Colonic mucosa (tissue), 4 donors: ENCODE measurements at regions not wholly inside any gene's neighbourhood (a gene's known extent, or its start where the extent isn't known, plus 50 kb on each side); places are given as distances from the start of the nearest gene placed in this dataset.

ENCODE experiments used
- DNase-seq: peaks from one replicate; pipeline ENCODE4 v3.0.0-alpha.2; 2020
- H3K27ac ChIP-seq: fragments of 200-600 bp; one replicate; pipeline ENCODE4 v1.8.0; 2021
- H3K27me3 ChIP-seq: fragments of 200-600 bp; one replicate; pipeline ENCODE4 v1.8.0; 2021
- H3K36me3 ChIP-seq: fragments of 200-600 bp; one replicate; pipeline ENCODE4 v1.8.0; 2021
- H3K4me1 ChIP-seq: fragments of 200-600 bp; one replicate; pipeline ENCODE4 v1.8.0; 2021; ENCODE audit warnings: mild to moderate bottlenecking
- H3K4me3 ChIP-seq: fragments of 200-600 bp; one replicate; pipeline ENCODE4 v1.8.0; 2021
- H3K9ac ChIP-seq, 2 donors: one replicate each; pipeline ENCODE4 v1.7.0; 2013; ENCODE audit warnings: control low read depth in 2 of 2, low read depth in 2 of 2, low read length in 2 of 2
- H3K9me3 ChIP-seq: fragments of 200-600 bp; one replicate; pipeline ENCODE4 v1.8.0; 2021
- CTCF ChIP-seq: fragments of 200-600 bp; IDR thresholded peaks from one replicate; pipeline ENCODE4 v1.8.0; 2022; ENCODE audit warnings: antibody characterized with exemption, mild to moderate bottlenecking
- intact Hi-C: fragments of 100-400 bp; cut with DNase I; formaldehyde crosslinking; loops from one replicate; pipeline ENCODE4 v1.14.1; 2022
- donor health status: healthy.
- donor health status: DM: no; HTN: no; CAD: no.
- donor health status: DM: no; HTN: no; CAD: no.

GRCh38 chr5:72634444-72634843 is 127.2 kb upstream of the ZNF366 start:
- DNase-seq: no peak
- Histone ChIP-seq H3K4me3 (no peak overlapping the region), H3K9me3 (no peaks in the 10 kb centered on the region), H3K4me1 (no peaks in the 10 kb centered on the region), H3K27me3 (no peaks in the 10 kb centered on the region), H3K27ac (no peak overlapping the region), H3K9ac (no peak overlapping the region), H3K36me3 (no peaks in the 10 kb centered on the region)
- no peak for TF ChIP-seq CTCF
- intact Hi-C loops: no loop called here

- no peaks in the 10 kb centered on the region for H3K36me3 ChIP-seq
- H3K27ac ChIP-seq: no peak overlapping the region
- DNase-seq: no peak
- no peaks in the 10 kb centered on the region for H3K27me3 ChIP-seq
- H3K9me3 ChIP-seq: no peaks in the 10 kb centered on the region
- no peak overlapping the region for H3K4me3 ChIP-seq
- no peak overlapping the region for H3K9ac ChIP-seq
- no peak for TF ChIP-seq CTCF
- intact Hi-C loops: no loop called here
- no peaks in the 10 kb centered on the region for H3K4me1 ChIP-seq
Observed at GRCh38 chr5:72633649-72634048, 126.4 kb upstream of the ZNF366 start.

- Histone ChIP-seq H3K4me3 (no peak overlapping the region), H3K27me3 (no peaks in the 10 kb centered on the region), H3K9ac (no peak overlapping the region), H3K36me3 (no peaks in the 10 kb centered on the region), H3K4me1 (no peaks in the 10 kb centered on the region), H3K9me3 (no peaks in the 10 kb centered on the region), H3K27ac (no peak overlapping the region)
- DNase-seq: no peak
- intact Hi-C loops: no loop called here
- no peak for TF ChIP-seq CTCF
Observed at GRCh38 chr5:72633041-72633445, 125.8 kb upstream of the ZNF366 start.

GRCh38 chr5:72630721-72631120 is 123.5 kb upstream of the ZNF366 start:
- Histone ChIP-seq H3K4me3 (no peak overlapping the region), H3K27ac (no peak overlapping the region), H3K36me3 (no peaks in the 10 kb centered on the region), H3K9me3 (no peaks in the 10 kb centered on the region), H3K4me1 (no peaks in the 10 kb centered on the region), H3K9ac (no peak overlapping the region), H3K27me3 (no peaks in the 10 kb centered on the region)
- no peak for TF ChIP-seq CTCF
- intact Hi-C loops: no loop called here
- DNase-seq: no peak

GRCh38 chr5:72630081-72630480 is 122.9 kb upstream of the ZNF366 start:
- DNase-seq: no peak
- Histone ChIP-seq H3K9ac (no peak overlapping the region), H3K9me3 (no peaks in the 10 kb centered on the region), H3K4me1 (no peaks in the 10 kb centered on the region), H3K27me3 (no peaks in the 10 kb centered on the region), H3K36me3 (no peaks in the 10 kb centered on the region), H3K4me3 (no peak overlapping the region), H3K27ac (no peak overlapping the region)
- intact Hi-C loops: no loop called here
- TF ChIP-seq CTCF: no peak
